ENCODE measurements at regions not wholly inside any gene's neighbourhood (a gene's known extent, or its start where the extent isn't known, plus 50 kb on each side); places are given as distances from the start of the nearest gene placed in this dataset.

- 38 to 48% methylated on average over 1 of the region's 1 CpG for WGBS, 2 donors
- no peak for TF ChIP-seq POLR2A (IDR thresholded peaks at IDR 0.05)
- no peak for TF ChIP-seq CTCF (IDR thresholded peaks at IDR 0.05)
- H3K4me3 ChIP-seq (ENCODE audit: low read depth, poor library complexity, severe bottlenecking): no peak overlapping the region
- intact Hi-C loops (cut with DNase I; ENCODE audit: low total_unique reads): no loop called here
- DNase-seq (ENCODE audit: low spot score in 2 of 2): no peak
Observed at GRCh38 chr7:52071744-52072143, 755.1 kb upstream of the COBL start.

GRCh38 chr7:52064493-52064892 is 747.9 kb upstream of the COBL start:
- no peak for TF ChIP-seq POLR2A (IDR thresholded peaks at IDR 0.05)
- TF ChIP-seq CTCF (IDR thresholded peaks at IDR 0.05): no peak
- H3K4me3 ChIP-seq (ENCODE audit: low read depth, poor library complexity, severe bottlenecking): no peak overlapping the region
- 63 to 72% methylated on average over 1 of the region's 1 CpG for WGBS, 2 donors
- no peak for DNase-seq (ENCODE audit: low spot score in 2 of 2)
- intact Hi-C loops (cut with DNase I; ENCODE audit: low total_unique reads): no loop called here

GRCh38 chr7:52061666-52062065 is 745.1 kb upstream of the COBL start:
- WGBS, 2 donors: 80 to 82% methylated on average over 2 of the region's 2 CpGs
- H3K4me3 ChIP-seq (ENCODE audit: low read depth, poor library complexity, severe bottlenecking): no peak overlapping the region
- intact Hi-C loops (cut with DNase I; ENCODE audit: low total_unique reads): no loop called here
- DNase-seq (ENCODE audit: low spot score in 2 of 2): no peak
- TF ChIP-seq CTCF (IDR thresholded peaks at IDR 0.05) (no peak), POLR2A (IDR thresholded peaks at IDR 0.05) (no peak)

- intact Hi-C loops (cut with DNase I; ENCODE audit: low total_unique reads): no loop called here
- H3K4me3 ChIP-seq (ENCODE audit: low read depth, poor library complexity, severe bottlenecking): no peak overlapping the region
- no peak for DNase-seq (ENCODE audit: low spot score in 2 of 2)
- WGBS, 2 donors: 12 to 19% methylated on average over 1 of the region's 1 CpG
- TF ChIP-seq CTCF (IDR thresholded peaks at IDR 0.05) (no peak), POLR2A (IDR thresholded peaks at IDR 0.05) (no peak)
Observed at GRCh38 chr7:52053525-52053924, 736.9 kb upstream of the COBL start.

- DNase-seq (ENCODE audit: low spot score in 2 of 2): no peak
- WGBS, 2 donors: 59 to 63% methylated on average over 4 of the region's 4 CpGs
- intact Hi-C loops (cut with DNase I; ENCODE audit: low total_unique reads): no loop called here
- H3K4me3 ChIP-seq (ENCODE audit: low read depth, poor library complexity, severe bottlenecking): no peak overlapping the region
- no peak for TF ChIP-seq CTCF (IDR thresholded peaks at IDR 0.05)
- no peak for TF ChIP-seq POLR2A (IDR thresholded peaks at IDR 0.05)
Observed at GRCh38 chr7:52030722-52031121, 714.1 kb upstream of the COBL start.

- 84% methylated on average over 11 of the region's 11 CpGs for WGBS, 2 donors
- TF ChIP-seq POLR2A (IDR thresholded peaks at IDR 0.05) (no peak), CTCF (IDR thresholded peaks at IDR 0.05) (no peak)
- intact Hi-C loops (cut with DNase I; ENCODE audit: low total_unique reads): no loop called here
- DNase-seq (ENCODE audit: low spot score in 2 of 2): no peak
- H3K4me3 ChIP-seq (ENCODE audit: low read depth, poor library complexity, severe bottlenecking): no peak overlapping the region
Observed at GRCh38 chr7:52026140-52026539, 709.5 kb upstream of the COBL start.

Data from lower leg skin (tissue), 4 donors.